OCI-LY3 (cell line): ENCODE measurements at regions not wholly inside any gene's neighbourhood (a gene's known extent, or its start where the extent isn't known, plus 50 kb on each side); places are given as distances from the start of the nearest gene placed in this dataset.

ENCODE experiments used
- H2AFZ ChIP-seq: fragments of 200-600, 300-600 bp; shearing (Covaris generic); 2 replicates; pipeline ENCODE4 v1.6.0; 2014; ENCODE audit warnings: antibody characterized with exemption, low read depth, low read length
- H3K27ac ChIP-seq: fragments of 200-600, 300-600 bp; sonication (generic); 2 replicates; pipeline ENCODE4 v1.5.1; 2014; ENCODE audit warnings: mild to moderate bottlenecking, low read length, moderate library complexity, mixed read lengths
- H3K27me3 ChIP-seq: fragments of 200-600, 300-600 bp; sonication (generic); 2 replicates; pipeline ENCODE4 v1.6.1; 2014; ENCODE audit warnings: low read depth, low read length, mixed read lengths
- H3K36me3 ChIP-seq: fragments of 200-600, 300-600 bp; sonication (generic); replicated peaks from 2 replicates; pipeline ENCODE3; 2014; ENCODE audit warnings: low read depth, low read length, mixed read lengths
- H3K4me1 ChIP-seq: fragments of 300-600, 200-600 bp; sonication (generic); 2 replicates; pipeline ENCODE4 v1.6.1; 2014; ENCODE audit warnings: low read length, mixed read lengths
- H3K4me2 ChIP-seq: fragments of 200-600, 300-600 bp; sonication (generic); 2 replicates; pipeline ENCODE4 v1.6.1; 2014; ENCODE audit warnings: low read length, mixed read lengths
- H3K4me3 ChIP-seq: fragments of 300-600, 200-600 bp; sonication (generic); 2 replicates; pipeline ENCODE4 v1.5.1; 2014; ENCODE audit warnings: antibody characterized with exemption, mild to moderate bottlenecking, low read length, moderate library complexity
- H3K79me2 ChIP-seq: fragments of 300-600, 200-600 bp; shearing (Covaris generic); 2 replicates; pipeline ENCODE4 v1.6.1; 2014; ENCODE audit warnings: mild to moderate bottlenecking, low read length, mixed read lengths
- H3K9ac ChIP-seq: fragments of 300-600, 200-600 bp; shearing (Covaris generic); 2 replicates; pipeline ENCODE4 v1.6.0; 2014; ENCODE audit warnings: mild to moderate bottlenecking, low read length, moderate library complexity
- H3K9me3 ChIP-seq: fragments of 200-600, 300-600 bp; shearing (Covaris generic); 2 replicates; pipeline ENCODE4 v1.6.1; 2014; ENCODE audit warnings: low read length, mixed read lengths; ENCODE audit not compliant: insufficient read depth
- H4K20me1 ChIP-seq: fragments of 200-600, 300-600 bp; sonication (generic); 2 replicates; pipeline ENCODE4 v1.6.1; 2016; ENCODE audit warnings: low read length, mixed read lengths; ENCODE audit not compliant: insufficient read depth
- EZH2phosphoT487 ChIP-seq: fragments of 200-600 bp; shearing (Covaris generic); IDR thresholded peaks from 2 replicates; pipeline ENCODE4 v1.6.1; 2018; ENCODE audit warnings: antibody characterized with exemption, mixed run types, low read depth
- TF ChIP-seq, protein P1 (sequence below): fragments of 200-600, 300-600 bp; sonication (generic); IDR thresholded peaks from 2 replicates; pipeline ENCODE4 v1.5.1; 2014; ENCODE audit warnings: antibody characterized with exemption, low read length, low read depth

DNA sequence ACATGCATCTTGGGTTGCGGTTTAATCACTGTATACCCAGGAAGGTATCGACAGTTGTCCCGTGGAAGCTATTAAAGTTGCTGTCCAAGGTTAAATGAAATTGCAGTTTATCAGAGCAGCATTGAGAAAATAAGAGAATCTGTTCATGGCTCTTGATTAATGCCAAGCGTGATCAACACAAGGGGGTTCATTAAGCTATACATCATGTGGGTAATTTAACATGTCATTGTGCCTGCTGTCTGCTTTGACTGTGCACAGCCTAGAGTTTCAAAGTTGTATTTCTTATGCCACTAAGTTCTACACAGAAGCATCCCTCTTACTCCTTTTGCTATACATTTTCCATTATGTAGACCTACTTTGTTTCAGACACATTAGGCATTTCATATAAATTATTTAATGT is 74.8 kb upstream of the SP8 start:
- TF ChIP-seq, protein P1, sequence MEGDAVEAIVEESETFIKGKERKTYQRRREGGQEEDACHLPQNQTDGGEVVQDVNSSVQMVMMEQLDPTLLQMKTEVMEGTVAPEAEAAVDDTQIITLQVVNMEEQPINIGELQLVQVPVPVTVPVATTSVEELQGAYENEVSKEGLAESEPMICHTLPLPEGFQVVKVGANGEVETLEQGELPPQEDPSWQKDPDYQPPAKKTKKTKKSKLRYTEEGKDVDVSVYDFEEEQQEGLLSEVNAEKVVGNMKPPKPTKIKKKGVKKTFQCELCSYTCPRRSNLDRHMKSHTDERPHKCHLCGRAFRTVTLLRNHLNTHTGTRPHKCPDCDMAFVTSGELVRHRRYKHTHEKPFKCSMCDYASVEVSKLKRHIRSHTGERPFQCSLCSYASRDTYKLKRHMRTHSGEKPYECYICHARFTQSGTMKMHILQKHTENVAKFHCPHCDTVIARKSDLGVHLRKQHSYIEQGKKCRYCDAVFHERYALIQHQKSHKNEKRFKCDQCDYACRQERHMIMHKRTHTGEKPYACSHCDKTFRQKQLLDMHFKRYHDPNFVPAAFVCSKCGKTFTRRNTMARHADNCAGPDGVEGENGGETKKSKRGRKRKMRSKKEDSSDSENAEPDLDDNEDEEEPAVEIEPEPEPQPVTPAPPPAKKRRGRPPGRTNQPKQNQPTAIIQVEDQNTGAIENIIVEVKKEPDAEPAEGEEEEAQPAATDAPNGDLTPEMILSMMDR, result no peak
- no peak for TF ChIP-seq EZH2phosphoT487
- Histone ChIP-seq H3K9ac (no peak overlapping the region), H2AFZ (no peak overlapping the region)

GRCh38 chr7:20862554-20862953 is 75.9 kb upstream of the SP8 start:
- Histone ChIP-seq H3K4me1 (peaks cover 4% of the 10 kb centered on the region; the same call in 1 of the 2 replicates), H3K27me3 (no peaks in the 10 kb centered on the region), H2AFZ (no peak overlapping the region), H3K4me3 (no peak overlapping the region), H3K9me3 (no peaks in the 10 kb centered on the region), H4K20me1 (no peaks in the 10 kb centered on the region), H3K9ac (no peak overlapping the region), H3K27ac (no peak overlapping the region), H3K4me2 (no peak overlapping the region), H3K36me3 (no peaks in the 10 kb centered on the region), H3K79me2 (no peaks in the 10 kb centered on the region)
- no peak for TF ChIP-seq EZH2phosphoT487
- TF ChIP-seq, protein P1, result no peak

More for the DNA sequence above, 74.8 kb upstream of the SP8 start:
- H3K36me3 ChIP-seq, result no peaks in the 10 kb centered on the region
- H3K4me1 ChIP-seq, result peaks cover 4% of the 10 kb centered on the region; the same call in 1 of the 2 replicates
- no peak overlapping the region for H3K27ac ChIP-seq
- H3K4me3 ChIP-seq, result no peak overlapping the region
- no peaks in the 10 kb centered on the region for H3K27me3 ChIP-seq
- no peaks in the 10 kb centered on the region for H3K9me3 ChIP-seq
- no peak overlapping the region for H3K4me2 ChIP-seq
- no peaks in the 10 kb centered on the region for H4K20me1 ChIP-seq
- H3K79me2 ChIP-seq, result no peaks in the 10 kb centered on the region

DNA sequence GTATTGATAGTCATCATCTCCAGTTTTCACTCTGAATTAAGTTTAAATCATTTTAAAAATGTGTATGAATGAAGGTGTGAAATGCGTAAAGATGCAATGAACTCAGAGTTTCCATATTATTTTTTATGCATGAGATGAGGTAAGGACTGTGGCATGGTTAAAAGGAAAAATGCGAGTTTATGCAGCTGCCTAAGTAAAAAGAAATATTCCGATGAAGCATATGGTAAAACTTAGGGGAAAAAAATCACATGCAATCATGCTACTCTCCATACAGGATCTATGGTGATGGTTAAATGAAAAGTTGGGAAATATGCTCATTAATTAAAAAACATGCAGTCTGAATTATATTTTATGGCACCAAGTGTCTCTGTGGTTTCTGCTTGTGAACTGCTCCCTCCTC is 77.5 kb upstream of the SP8 start:
- Histone ChIP-seq H3K4me2 (no peak overlapping the region), H3K27ac (no peak overlapping the region), H3K9ac (no peak overlapping the region)

DNA sequence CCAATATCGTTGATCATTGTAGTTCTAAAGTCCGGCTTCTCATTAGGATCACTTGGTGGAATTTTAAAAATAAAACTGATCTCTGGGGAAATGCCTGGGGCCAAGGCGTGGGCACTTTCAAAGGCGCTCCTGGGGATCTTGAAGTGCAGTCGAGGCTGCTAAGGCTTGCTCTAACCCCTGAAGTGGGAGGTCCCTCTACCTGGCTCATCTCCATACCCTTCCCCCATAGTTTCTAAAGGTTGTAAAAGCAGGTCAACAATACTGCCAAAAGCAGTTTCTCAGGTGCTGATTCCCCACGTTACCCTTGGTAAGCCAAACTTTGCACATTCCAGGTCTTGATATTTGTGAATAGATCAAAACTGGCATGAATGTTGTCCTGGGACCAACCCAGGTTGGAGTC is 79.0 kb upstream of the SP8 start:
- peaks cover 4% of the 10 kb centered on the region; the same call in 1 of the 2 replicates for H3K4me1 ChIP-seq
- H4K20me1 ChIP-seq, result no peaks in the 10 kb centered on the region
- H3K36me3 ChIP-seq, result no peaks in the 10 kb centered on the region
- TF ChIP-seq, protein P1, result no peak
- TF ChIP-seq EZH2phosphoT487, result no peak
- no peak overlapping the region for H3K9ac ChIP-seq
- H3K4me2 ChIP-seq, result no peak overlapping the region
- no peak overlapping the region for H2AFZ ChIP-seq
- no peaks in the 10 kb centered on the region for H3K27me3 ChIP-seq
- no peaks in the 10 kb centered on the region for H3K9me3 ChIP-seq
- H3K79me2 ChIP-seq, result no peaks in the 10 kb centered on the region
- H3K27ac ChIP-seq, result no peak overlapping the region
- no peak overlapping the region for H3K4me3 ChIP-seq

More for the DNA sequence above, 77.5 kb upstream of the SP8 start:
- TF ChIP-seq, protein P1, result no peak
- TF ChIP-seq EZH2phosphoT487, result no peak
- Histone ChIP-seq H3K36me3 (no peaks in the 10 kb centered on the region), H2AFZ (no peak overlapping the region), H3K4me3 (no peak overlapping the region), H3K4me1 (peaks cover 4% of the 10 kb centered on the region; the same call in 1 of the 2 replicates), H4K20me1 (no peaks in the 10 kb centered on the region), H3K27me3 (no peaks in the 10 kb centered on the region), H3K9me3 (no peaks in the 10 kb centered on the region), H3K79me2 (no peaks in the 10 kb centered on the region)
